ENCODE measurements at regions not wholly inside any gene's neighbourhood (a gene's known extent, or its start where the extent isn't known, plus 50 kb on each side); places are given as distances from the start of the nearest gene placed in this dataset.
"Not testable (repeated sequence)": the region's sequence is repeated elsewhere in the genome, so short reads cannot be mapped to it uniquely, and the experiment has no call there.

DNA sequence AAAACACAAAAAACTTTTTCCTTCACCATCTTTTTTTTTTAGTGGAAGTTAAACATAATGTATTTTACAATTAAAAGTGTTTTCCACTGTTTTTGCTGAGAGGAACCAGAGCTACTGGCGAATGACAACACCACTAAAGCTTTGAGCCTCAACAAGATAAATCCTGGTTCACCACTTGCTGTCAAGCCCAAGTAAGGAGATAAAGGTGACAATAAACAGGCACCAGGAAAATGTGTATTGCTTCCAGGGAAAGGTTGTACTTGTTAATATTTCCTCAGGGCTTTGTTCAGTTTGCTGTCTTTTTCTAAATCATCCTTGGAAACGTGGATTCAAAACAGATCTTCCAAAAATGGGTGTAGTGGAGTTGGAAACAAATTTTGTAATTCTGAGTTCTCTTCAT lies 109.9 kb upstream of the ANKRD30A start:
- H3K4me1 ChIP-seq, result no peaks in the 10 kb centered on the region
- TF ChIP-seq, protein P1, sequence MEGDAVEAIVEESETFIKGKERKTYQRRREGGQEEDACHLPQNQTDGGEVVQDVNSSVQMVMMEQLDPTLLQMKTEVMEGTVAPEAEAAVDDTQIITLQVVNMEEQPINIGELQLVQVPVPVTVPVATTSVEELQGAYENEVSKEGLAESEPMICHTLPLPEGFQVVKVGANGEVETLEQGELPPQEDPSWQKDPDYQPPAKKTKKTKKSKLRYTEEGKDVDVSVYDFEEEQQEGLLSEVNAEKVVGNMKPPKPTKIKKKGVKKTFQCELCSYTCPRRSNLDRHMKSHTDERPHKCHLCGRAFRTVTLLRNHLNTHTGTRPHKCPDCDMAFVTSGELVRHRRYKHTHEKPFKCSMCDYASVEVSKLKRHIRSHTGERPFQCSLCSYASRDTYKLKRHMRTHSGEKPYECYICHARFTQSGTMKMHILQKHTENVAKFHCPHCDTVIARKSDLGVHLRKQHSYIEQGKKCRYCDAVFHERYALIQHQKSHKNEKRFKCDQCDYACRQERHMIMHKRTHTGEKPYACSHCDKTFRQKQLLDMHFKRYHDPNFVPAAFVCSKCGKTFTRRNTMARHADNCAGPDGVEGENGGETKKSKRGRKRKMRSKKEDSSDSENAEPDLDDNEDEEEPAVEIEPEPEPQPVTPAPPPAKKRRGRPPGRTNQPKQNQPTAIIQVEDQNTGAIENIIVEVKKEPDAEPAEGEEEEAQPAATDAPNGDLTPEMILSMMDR (IDR thresholded peaks at IDR 0.05), result no peak
- no peaks in the 10 kb centered on the region for H3K36me3 ChIP-seq
- DNase-seq (ENCODE audit: low spot score), result no peak
- no peak overlapping the region for H3K27ac ChIP-seq
- no peaks in the 10 kb centered on the region for H3K9me3 ChIP-seq
- no peak overlapping the region for H3K4me3 ChIP-seq
- H3K27me3 ChIP-seq, result no peaks in the 10 kb centered on the region

- H3K27ac ChIP-seq, result no peak overlapping the region
- no peaks in the 10 kb centered on the region for H3K36me3 ChIP-seq
- no peaks in the 10 kb centered on the region for H3K27me3 ChIP-seq
- H3K4me1 ChIP-seq, result no peaks in the 10 kb centered on the region
- DNase-seq (ENCODE audit: low spot score), result no peak
- H3K9me3 ChIP-seq, result no peaks in the 10 kb centered on the region
- TF ChIP-seq, protein P1 (IDR thresholded peaks at IDR 0.05), result no peak
- H3K4me3 ChIP-seq, result no peak overlapping the region
Observed at GRCh38 chr10:37010741-37011140, 114.7 kb upstream of the ANKRD30A start.

DNA sequence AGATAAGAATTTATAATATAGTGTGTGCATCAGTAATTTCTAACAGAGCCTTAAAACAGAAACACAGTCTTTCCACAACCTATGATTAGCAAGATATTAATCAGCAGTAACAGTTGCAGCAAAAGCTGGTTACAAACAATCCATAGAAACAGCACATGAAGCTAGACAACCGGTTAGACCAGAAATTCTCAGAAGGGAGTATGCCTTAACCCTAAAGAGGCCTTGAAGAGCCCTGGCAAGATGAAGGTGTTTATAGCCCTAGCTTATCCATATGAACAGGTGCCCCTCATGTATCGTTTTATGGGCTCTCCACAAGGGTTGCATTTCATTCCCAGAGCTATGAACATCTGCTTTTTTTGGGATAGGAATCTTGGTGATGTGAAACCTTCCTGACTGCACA lies 117.1 kb upstream of the ANKRD30A start:
- not testable (repeated sequence) for DNase-seq (ENCODE audit: low spot score); H3K9me3 ChIP-seq; H3K4me3 ChIP-seq; H3K36me3 ChIP-seq; H3K27me3 ChIP-seq; H3K27ac ChIP-seq; H3K4me1 ChIP-seq

GRCh38 chr10:37003126-37003525 lies 122.3 kb upstream of the ANKRD30A start:
- Histone ChIP-seq H3K27me3 (no peaks in the 10 kb centered on the region), H3K36me3 (no peaks in the 10 kb centered on the region), H3K27ac (no peak overlapping the region), H3K9me3 (no peaks in the 10 kb centered on the region), H3K4me3 (no peak overlapping the region), H3K4me1 (no peaks in the 10 kb centered on the region)
- TF ChIP-seq, protein P1 (IDR thresholded peaks at IDR 0.05), result no peak
- no peak for DNase-seq (ENCODE audit: low spot score)

DNA sequence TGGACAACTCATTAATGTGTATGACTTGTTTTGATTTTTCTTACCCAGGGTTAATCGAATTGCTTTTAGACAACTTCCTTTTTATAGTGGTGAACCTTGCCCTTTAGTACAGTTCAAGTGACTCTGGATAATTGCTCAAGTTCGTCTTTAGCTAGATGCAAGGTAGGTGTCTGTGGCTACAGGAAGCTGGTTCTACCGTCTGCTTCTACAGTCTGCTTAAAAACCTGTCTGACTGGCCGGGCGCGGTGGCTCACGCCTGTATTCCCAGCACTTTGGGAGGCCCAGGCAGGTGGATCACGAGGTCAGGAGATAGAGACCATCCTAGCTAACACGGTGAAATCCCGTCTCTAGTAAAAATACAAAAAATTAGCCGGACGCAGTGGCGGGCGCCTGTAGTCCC lies 129.6 kb upstream of the ANKRD30A start:
- not testable (repeated sequence) for H3K27me3 ChIP-seq; H3K4me1 ChIP-seq; H3K4me3 ChIP-seq; H3K27ac ChIP-seq; H3K9me3 ChIP-seq; DNase-seq (ENCODE audit: low spot score); H3K36me3 ChIP-seq

GRCh38 chr10:36994886-36995285 lies 130.5 kb upstream of the ANKRD30A start:
- Histone ChIP-seq H3K4me3 (no peak overlapping the region), H3K27ac (no peak overlapping the region), H3K27me3 (no peaks in the 10 kb centered on the region), H3K4me1 (no peaks in the 10 kb centered on the region), H3K36me3 (no peaks in the 10 kb centered on the region), H3K9me3 (no peaks in the 10 kb centered on the region)
- no peak for DNase-seq (ENCODE audit: low spot score)
- TF ChIP-seq, protein P1 (IDR thresholded peaks at IDR 0.05), result no peak

DNA sequence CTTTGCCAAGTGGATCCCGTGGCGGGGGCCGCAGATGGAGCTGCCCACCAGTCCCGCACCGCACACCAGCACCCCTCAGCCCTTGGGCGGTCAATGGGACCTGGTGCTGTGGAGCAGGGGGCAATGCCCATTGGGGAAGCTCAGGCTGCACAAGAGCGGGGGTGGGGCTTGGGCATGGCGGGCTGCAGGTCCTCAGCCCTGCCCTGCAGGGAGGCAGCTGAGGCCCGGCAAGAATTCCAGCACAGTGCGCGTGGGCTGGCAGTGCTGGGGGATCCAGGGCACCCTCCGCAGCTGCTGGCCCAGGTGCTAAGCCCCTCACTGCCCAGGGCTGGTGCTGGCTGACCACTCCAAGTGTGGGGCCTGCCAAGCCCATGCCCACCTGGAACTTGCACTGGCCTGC lies 136.2 kb upstream of the ANKRD30A start:
- Histone ChIP-seq H3K9me3 (peaks cover 0 to 5% of the 10 kb centered on the region in 2 donors), H3K27me3 (no peaks in the 10 kb centered on the region), H3K4me3 (no peak overlapping the region), H3K4me1 (no peaks in the 10 kb centered on the region), H3K27ac (no peak overlapping the region), H3K36me3 (no peaks in the 10 kb centered on the region)
- no peak for DNase-seq (ENCODE audit: low spot score)
- TF ChIP-seq, protein P1 (IDR thresholded peaks at IDR 0.05), result no peak

Measured in right atrium auricular region (tissue), 2 donors.